ENCODE measurements at regions not wholly inside any gene's neighbourhood (a gene's known extent, or its start where the extent isn't known, plus 50 kb on each side); places are given as distances from the start of the nearest gene placed in this dataset.

DNA sequence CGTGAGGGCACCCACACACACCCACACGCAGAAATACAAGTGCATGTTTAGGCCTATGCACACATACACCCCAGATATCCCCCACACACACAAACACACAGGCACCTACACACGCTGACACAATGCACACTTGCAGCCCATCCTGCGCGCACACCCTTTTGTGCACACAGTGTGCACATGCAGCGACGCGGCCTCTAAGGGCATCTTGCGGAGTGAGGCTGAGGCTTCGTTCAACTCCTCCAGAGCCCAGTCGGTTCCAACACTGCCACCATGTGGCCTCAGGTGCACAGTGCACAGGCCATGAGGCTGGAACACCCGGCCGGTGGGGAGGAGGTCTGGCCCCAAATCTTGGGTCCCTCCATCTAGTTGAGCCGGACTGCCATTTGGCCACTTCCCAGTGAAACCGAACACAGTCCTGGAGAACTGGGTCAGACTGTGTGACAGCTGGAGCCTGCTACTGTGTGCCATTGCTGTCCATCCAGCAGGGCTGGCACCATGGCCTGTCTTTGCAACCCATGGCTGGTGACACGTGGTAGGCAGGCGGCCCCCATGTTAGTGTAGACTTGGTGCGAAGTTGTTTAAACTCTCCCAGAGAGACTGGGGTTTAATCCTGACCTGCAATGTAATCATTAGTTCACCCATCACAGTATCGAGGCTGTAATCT is 97.7 kb upstream of the MVB12B start:
- TF ChIP-seq, protein P1, sequence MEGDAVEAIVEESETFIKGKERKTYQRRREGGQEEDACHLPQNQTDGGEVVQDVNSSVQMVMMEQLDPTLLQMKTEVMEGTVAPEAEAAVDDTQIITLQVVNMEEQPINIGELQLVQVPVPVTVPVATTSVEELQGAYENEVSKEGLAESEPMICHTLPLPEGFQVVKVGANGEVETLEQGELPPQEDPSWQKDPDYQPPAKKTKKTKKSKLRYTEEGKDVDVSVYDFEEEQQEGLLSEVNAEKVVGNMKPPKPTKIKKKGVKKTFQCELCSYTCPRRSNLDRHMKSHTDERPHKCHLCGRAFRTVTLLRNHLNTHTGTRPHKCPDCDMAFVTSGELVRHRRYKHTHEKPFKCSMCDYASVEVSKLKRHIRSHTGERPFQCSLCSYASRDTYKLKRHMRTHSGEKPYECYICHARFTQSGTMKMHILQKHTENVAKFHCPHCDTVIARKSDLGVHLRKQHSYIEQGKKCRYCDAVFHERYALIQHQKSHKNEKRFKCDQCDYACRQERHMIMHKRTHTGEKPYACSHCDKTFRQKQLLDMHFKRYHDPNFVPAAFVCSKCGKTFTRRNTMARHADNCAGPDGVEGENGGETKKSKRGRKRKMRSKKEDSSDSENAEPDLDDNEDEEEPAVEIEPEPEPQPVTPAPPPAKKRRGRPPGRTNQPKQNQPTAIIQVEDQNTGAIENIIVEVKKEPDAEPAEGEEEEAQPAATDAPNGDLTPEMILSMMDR (optimal IDR thresholded peaks at IDR 0.05 in 1 of 3, IDR thresholded peaks at IDR 0.05 in 1 of 3, conservative IDR thresholded peaks at IDR 0.05 in 1 of 3; ENCODE audit: extremely low read depth in 1 of 3, insufficient read depth in 2 of 3, low read length in 3 of 3): peak; percentile 94 to 99 (median 96)
- TF ChIP-seq EZH2 (IDR thresholded peaks at IDR 0.05; ENCODE audit: low read length): no peak
